ENCODE measurements at regions not wholly inside any gene's neighbourhood (a gene's known extent, or its start where the extent isn't known, plus 50 kb on each side); places are given as distances from the start of the nearest gene placed in this dataset.

- TF ChIP-seq CTCF (IDR thresholded peaks at IDR 0.05 in 2 of 3, conservative IDR thresholded peaks at IDR 0.05 in 1 of 3; ENCODE audit: borderline replicate concordance in 1 of 3, insufficient read depth in 1 of 3, low read depth in 2 of 3, low read length in 2 of 3) (no peak), MAX (IDR thresholded peaks at IDR 0.05) (no peak), EZH2 (IDR thresholded peaks at IDR 0.05) (no peak), FOSL1 (IDR thresholded peaks at IDR 0.05; ENCODE audit: low read depth) (no peak), POLR2A (IDR thresholded peaks at IDR 0.05; ENCODE audit: borderline replicate concordance, extremely low read depth, insufficient read depth, insufficient read length) (no peak), SIN3A (IDR thresholded peaks at IDR 0.05; ENCODE audit: low read depth) (no peak), JUND (IDR thresholded peaks at IDR 0.05) (no peak), POLR2AphosphoS5 (IDR thresholded peaks at IDR 0.05; ENCODE audit: low read depth, low read length) (no peak), REST (IDR thresholded peaks at IDR 0.05; ENCODE audit: low read depth) (no peak), EZH2phosphoT487 (IDR thresholded peaks at IDR 0.05; ENCODE audit: borderline replicate concordance) (no peak), CEBPB (IDR thresholded peaks at IDR 0.05; ENCODE audit: low read depth) (no peak), SP1 (IDR thresholded peaks at IDR 0.05; ENCODE audit: low read depth) (no peak), RAD21 (IDR thresholded peaks at IDR 0.05; ENCODE audit: low read depth) (no peak)
These were observed 515.8 kb upstream of the SALL1 start for GRCh38 chr16:51666821-51667220.
